GM19328 (cell line): ENCODE measurements at regions not wholly inside any gene's neighbourhood (a gene's known extent, or its start where the extent isn't known, plus 50 kb on each side); places are given as distances from the start of the nearest gene placed in this dataset.

Experiments used
- ATAC-seq: cut with Tn5 transposase; IDR thresholded peaks from one replicate; pipeline ENCODE4 v1.9.1; 2021; ENCODE audit warnings: mild to moderate bottlenecking, moderate library complexity; ENCODE audit not compliant: unreplicated experiment

- no peak for ATAC-seq
Observed at GRCh38 chr1:219681876-219682275, 69.0 kb upstream of the ZC3H11B start.

- no peak for ATAC-seq
Observed at GRCh38 chr1:219676012-219676765, 63.3 kb upstream of the ZC3H11B start.

- ATAC-seq: no peak
Observed at GRCh38 chr1:219670426-219671149, 57.7 kb upstream of the ZC3H11B start.

- no peak for ATAC-seq
Observed at GRCh38 chr1:219669556-219669955, 56.7 kb upstream of the ZC3H11B start.

GRCh38 chr1:219669042-219669441 lies 56.1 kb upstream of the ZC3H11B start:
- ATAC-seq: no peak

GRCh38 chr1:219668446-219668845 lies 55.5 kb upstream of the ZC3H11B start:
- ATAC-seq: no peak

- no peak for ATAC-seq
Observed at GRCh38 chr1:219666242-219666641, 53.3 kb upstream of the ZC3H11B start.

GRCh38 chr1:219665089-219665488 lies 52.2 kb upstream of the ZC3H11B start:
- no peak for ATAC-seq

GRCh38 chr1:219664310-219665029 lies 51.6 kb upstream of the ZC3H11B start:
- ATAC-seq: no peak
